ENCODE measurements at regions not wholly inside any gene's neighbourhood (a gene's known extent, or its start where the extent isn't known, plus 50 kb on each side); places are given as distances from the start of the nearest gene placed in this dataset.

DNA sequence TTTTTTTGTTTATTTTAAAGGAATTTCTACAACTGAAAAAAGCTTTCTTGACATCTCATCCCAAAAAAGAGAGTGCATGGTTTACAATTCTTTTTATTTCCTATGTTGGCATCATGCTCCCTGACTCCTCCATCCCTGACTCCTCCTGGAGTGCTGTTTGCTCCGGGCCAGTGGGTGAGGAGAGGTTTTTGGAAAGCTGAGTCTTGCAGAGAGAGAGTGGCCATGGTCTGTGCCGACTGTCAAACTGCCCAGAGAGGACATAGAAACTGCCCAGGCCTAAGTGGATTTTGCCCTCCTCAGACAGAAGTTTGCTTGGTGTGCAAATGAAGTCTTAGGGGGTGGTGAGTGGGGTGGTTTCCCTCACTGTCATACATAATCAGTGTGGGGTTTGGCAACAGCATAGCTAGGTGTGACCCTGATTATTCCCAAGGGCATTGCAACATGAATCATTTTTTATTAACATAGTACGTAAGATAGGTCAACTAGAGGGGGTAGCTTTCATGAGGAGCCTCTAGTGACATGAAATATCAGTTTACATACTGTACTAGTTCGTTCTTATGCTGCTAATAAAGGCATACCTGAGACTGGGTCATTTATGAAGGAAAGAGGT lies 179.8 kb upstream of the UBL3 start:
- DNase-seq, result no peak

DNA sequence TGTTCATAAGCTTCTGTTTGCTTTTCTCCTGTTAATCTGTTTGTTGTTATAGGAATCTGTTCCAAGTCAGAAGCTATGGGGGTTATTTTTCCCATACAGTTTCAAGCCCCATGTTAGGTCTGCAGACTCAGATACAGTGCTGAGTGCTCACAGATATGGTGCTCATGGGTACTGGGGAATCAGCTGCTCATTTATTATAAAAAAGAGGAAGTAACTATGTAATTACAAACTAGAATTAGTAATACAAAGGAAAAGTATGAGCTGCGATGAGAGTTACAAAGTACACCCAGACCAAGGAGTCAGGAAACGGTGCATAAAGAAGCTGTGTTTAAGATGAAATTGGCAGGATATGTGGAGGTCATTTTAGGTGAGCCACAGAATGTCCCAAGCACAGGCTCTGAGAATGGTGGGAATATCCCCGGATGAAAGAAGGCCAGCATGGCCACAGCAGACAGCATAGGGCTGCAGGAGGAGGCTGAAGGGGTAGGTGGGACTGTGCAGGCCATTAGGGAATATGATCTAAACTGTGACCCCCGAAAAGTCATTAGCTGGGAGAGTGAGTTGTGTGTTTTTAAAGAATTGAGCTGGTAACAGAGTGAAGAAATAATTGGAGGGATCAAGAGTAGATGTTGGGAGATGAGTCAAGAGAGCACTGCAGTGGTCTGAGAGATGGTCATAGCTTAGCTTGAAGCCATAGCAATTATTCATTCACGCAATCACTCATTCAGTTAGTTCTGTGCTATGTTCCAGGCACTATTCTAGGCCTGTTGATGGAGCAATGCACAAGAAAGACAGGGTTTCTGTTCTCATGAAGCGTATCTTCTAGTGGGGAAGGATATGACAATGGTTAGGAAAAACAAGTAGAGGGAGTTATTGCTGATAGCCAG lies 177.4 kb upstream of the UBL3 start:
- no peak for DNase-seq

GRCh38 chr13:30026909-30027308 lies 176.5 kb upstream of the UBL3 start:
- no peak for DNase-seq

DNA sequence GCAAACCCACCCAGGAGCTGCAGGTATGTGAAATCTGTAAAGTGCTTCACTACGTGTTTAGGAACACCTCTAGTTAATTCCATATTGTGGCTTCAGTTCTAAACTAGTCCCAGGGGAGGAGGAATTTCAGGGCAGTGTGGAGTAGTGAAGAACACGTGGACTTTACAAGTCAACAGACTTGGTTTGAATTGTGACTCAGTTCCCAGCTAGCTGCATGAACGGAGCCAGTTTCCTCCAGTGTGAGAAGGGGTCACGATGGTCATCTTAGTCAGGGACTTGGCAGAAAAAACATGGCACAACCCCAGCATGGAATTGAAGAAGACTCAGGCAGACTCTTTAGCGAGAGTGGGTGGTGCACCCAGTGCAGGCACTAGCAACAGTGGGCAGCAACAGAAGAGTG lies 175.7 kb upstream of the UBL3 start:
- no peak for DNase-seq

DNA sequence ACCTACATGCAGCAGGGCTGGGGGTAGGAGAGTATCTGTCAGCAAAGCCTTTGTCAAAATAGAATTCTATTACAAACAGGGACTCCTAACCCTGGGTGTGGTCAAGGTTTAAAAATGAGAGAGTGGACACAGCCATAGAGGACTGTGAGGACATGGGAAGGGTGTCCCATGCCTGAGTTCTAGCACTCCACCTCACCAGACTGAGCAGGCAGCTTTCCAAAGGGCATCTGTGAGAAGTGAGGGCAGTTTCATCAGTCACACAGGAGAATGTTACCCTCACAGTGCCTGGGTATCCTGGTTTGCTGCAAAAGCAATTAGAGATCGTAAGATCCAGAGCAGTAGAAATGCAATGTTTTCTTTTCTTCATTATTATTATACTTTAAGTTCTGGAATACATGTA lies 174.9 kb upstream of the UBL3 start:
- DNase-seq, result no peak

DNA sequence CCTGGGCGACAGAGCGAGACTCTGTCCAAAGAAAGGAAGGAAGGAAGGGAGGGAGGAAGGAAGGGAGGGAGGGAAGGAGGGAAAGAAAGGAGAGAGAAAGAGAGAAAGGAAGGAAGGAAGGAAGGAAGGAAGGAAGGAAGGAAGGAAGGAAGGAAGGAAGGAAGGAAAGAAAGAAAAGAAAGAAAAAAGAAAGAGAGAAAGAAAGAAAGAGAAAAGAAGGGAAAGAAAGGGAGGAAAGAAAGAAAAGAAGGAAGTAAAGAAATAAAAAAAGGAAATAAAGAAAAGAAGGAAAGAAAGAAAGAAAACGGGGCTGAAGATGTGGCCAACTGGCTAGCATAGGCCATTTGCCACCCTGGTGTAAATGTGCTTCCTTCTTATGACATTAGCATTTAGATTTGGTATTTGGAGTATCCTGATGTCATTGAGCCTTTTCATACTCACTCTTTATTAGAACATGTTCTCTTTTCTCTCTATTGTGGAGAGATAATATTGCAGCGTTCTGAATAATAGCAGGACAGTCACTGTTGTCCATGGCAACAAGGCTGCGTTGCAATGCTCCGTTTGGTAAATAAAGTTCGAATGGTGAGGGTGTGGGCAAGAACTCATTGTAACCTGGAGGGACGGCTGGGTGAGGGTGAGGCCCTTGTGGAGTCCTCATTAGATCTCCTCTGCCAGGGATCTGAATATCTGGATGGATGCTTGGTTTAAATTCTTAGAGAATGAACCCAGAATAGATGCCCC lies 173.9 kb upstream of the UBL3 start:
- DNase-seq, result no peak

DNA sequence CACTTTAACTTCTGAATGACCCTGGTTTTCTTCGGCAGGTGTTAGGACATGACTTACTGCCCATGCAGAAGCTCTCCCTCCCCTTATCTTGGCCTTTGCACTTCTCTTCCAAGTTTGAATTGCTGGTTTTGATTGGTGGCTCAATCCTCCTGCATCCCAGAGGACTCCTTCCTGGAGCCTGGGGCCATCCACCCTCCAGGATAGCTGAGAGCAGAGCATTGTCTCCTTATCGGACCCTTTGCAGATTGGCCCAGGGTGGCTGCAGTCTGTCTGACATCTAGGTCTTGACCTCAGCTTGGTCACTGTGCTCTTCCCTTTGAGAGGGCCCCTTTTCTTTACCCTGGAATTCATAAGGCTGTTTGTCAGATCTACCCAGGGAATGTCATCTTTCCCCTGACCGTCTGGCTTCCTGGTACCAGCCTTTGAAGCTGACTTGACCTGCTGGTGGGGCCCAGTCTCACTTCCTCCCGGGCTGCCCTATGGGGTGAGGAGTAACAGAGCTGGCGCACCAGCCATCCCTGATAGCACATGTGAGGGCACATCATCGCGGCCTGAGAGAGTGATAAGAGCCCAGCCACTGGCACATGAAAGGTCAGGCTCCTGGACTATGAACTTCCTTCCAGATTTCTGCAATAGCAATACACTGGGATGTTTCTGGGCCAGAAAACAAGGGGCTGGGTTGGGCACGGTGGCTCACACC lies 172.9 kb upstream of the UBL3 start:
- no peak for DNase-seq

DNA sequence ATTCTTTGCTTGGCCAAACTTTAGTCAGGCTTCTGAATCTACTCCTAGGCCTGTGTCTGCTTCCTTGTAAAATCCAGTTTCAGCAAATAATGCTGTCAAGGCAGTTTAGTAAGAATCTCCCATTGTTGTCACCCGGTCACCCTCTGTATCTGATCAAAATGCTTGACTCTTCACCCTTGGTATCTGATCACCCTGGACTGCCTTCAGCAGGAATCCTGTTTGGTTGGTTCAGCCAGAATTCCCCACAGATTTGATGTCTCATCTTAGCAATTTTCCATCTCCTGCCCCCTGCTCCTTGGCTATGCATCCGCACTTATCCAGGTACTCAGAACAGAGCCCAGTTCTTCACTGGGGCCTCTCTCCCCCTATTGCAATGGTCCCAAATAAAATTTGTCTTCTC lies 172.4 kb upstream of the UBL3 start:
- no peak for DNase-seq

- DNase-seq, result no peak
Observed at GRCh38 chr13:30022256-30022655, 171.8 kb upstream of the UBL3 start.

DNA sequence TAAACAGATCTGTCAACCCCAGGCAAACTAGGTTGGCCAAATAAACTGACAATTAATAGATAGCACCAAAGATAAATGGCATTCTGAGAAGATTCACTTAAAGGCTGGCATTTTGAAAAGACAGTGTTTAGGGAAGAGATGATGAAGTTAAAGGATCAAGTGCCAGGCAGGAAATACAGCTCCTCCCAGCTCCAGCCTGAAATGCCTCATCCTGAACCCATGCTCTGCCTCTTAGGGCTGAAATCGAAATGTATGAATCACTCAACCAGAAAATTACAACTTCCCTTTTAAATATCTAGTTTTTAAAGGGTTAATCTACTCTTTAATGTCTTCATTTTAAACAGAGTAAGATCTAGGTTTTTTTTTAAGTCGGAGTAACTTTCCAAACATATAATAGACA lies 171.2 kb upstream of the UBL3 start:
- DNase-seq, result no peak

GRCh38 chr13:30020726-30021312 lies 170.4 kb upstream of the UBL3 start:
- DNase-seq, result no peak

DNA sequence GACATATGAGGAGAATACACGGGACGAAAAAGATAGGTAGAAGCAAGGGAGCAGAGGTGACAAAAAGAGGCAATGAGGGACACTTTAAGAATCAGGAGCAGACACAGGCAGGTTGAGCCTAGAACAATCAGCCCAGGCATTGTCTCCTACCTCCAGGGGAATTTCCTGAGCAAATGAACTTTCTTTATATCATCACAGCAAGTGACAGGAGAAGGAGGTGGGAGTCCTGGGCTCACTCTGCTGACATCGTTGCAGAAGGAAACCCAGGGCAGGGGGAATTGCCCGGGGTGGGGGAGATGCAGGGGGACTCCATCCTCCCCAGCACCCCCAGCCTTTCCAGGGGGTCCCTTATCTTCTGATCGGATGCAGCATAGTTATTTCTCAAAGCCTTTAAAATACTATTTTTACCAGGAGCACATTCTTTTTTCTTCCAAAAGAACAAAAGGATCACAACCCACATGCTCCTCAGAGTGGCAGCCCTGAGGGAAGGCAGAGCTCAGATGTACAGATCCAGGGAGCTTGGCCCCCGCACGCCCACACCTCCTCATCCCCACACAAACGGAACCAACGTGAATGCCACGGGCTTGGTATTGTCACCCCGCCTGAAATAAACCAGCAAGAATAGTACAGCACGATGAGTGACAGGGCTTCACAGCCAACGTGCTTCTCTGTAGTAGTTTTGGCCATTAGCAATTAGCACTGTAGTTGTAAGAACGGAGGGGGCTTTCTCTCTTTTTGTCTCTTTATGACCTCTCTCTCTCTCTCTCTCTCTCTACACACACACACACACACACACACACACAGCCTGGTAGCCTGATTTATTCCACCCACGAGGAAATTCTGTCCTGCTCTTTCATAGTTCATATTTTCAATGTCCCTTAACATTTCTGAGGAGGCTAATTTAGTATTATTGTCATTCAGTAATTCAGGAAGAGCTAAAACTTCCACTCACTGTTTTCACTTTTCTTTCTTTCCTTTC lies 169.5 kb upstream of the UBL3 start:
- no peak for DNase-seq

- no peak for DNase-seq
Observed at GRCh38 chr13:30017880-30018279, 167.5 kb upstream of the UBL3 start.

DNA sequence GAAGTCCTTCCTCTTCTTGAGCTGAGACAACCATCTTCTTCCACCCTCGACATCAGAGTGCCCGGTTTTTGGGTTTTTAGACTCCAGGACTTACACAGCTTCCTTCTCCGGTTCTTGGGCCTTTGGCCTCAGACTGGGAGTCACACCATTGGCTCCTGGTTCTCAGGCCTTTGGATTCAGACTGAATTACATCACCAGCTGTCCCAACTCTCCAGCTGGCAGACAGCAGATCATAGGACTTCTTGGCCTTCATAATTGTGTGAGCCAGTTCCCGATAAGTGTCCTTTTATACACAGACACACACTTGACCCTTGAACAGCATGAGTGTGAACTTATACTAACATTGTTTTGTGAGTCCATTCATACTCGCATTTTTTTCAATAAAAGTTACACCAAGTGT lies 166.0 kb upstream of the UBL3 start:
- peak in 1 of 14 donors; percentile 15 for DNase-seq

- no peak for DNase-seq
Observed at GRCh38 chr13:30009411-30009810, 159.0 kb upstream of the UBL3 start.

GRCh38 chr13:30006246-30006645 lies 155.8 kb upstream of the UBL3 start:
- DNase-seq, result no peak

DNA sequence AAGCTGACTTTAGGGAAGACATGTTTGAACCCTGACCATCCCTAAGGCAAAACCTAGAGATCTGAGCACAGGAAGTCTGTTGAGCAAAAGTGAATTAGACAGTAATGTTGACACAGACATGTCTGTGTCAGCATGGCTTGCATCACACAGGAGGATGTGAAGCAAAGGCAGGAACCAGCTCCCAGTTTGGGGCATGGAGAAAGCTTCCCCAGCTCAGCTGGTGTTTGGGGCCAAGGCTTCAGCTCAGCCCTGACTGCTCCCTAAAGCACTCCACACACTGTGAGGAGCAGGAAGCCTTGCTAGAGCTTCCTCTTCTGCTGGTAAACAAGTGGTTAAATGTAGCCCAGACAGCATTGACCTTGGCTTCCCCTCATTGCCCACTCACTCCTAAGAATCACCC lies 153.8 kb upstream of the UBL3 start:
- no peak for DNase-seq

DNA sequence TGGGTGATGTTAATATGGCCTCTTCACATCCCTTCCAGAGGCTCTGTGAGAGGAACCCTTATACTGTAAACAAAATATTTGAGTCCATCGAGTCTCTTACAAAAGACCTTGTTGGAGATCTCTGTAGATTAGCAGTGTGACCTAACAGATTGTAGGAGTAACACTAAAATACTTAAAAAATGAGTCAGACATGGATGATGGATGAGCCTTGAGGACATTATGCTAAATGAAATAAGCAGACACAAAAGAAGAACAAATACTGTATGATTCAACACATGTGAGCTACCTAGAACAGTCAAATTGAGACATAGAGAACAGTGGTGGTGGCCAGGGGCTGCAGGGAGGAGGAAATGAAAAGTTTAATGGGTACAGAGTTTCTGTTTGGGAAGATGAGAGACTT lies 152.2 kb upstream of the UBL3 start:
- no peak for DNase-seq

DNA sequence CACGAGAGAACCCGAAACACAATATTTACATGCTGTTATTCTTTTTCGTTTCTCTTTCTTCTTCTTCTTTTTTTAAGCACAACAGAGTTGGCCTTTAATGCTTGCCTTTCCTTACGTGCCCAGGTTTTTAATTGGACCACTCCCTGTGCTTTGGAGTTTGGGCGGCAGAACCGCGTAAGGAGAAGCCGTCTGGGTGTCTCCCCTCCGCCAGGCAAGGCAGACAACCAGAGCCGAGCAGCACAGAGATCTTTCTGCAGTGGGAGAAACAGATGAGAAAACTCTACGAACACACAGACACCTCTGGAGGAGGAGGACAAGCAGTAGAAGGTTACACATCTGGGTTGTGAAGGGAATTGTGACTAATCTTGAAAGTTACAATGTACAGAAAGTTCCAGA lies 150.0 kb upstream of the UBL3 start:
- DNase-seq, result no peak

GRCh38 chr13:29999492-30000369 lies 149.3 kb upstream of the UBL3 start:
- no peak for DNase-seq
